ENCODE measurements at regions not wholly inside any gene's neighbourhood (a gene's known extent, or its start where the extent isn't known, plus 50 kb on each side); places are given as distances from the start of the nearest gene placed in this dataset.

GRCh38 chr4:151988591-151988990, 227.8 kb upstream of the GATB start:
- TF ChIP-seq CTCF (IDR thresholded peaks at IDR 0.05) = no peak
- TF ChIP-seq POLR2A (IDR thresholded peaks at IDR 0.05) = no peak
- Histone ChIP-seq H3K4me3 (no peak overlapping the region), H3K4me1 (no peaks in the 10 kb centered on the region), H3K9me3 (no peaks in the 10 kb centered on the region), H3K36me3 (no peaks in the 10 kb centered on the region), H3K27ac (no peak overlapping the region), H3K27me3 (no peaks in the 10 kb centered on the region)
- intact Hi-C loops (cut with DNase I) = no loop called here
- no peak for DNase-seq
- WGBS, 2 donors = 83 to 88% methylated on average over 1 to 2 of the region's 2 CpGs

GRCh38 chr4:151987606-151988005, 226.8 kb upstream of the GATB start:
- Histone ChIP-seq H3K27ac (no peak overlapping the region), H3K4me3 (no peak overlapping the region), H3K4me1 (no peaks in the 10 kb centered on the region), H3K36me3 (no peaks in the 10 kb centered on the region), H3K9me3 (no peaks in the 10 kb centered on the region), H3K27me3 (no peaks in the 10 kb centered on the region)
- intact Hi-C loops (cut with DNase I) = no loop called here
- 69 to 85% methylated on average over 3 to 4 of the region's 4 CpGs for WGBS, 2 donors
- no peak for DNase-seq
- TF ChIP-seq CTCF (IDR thresholded peaks at IDR 0.05) (no peak), POLR2A (IDR thresholded peaks at IDR 0.05) (no peak)

GRCh38 chr4:151983854-151984253, 223.0 kb upstream of the GATB start:
- no peak for TF ChIP-seq POLR2A (IDR thresholded peaks at IDR 0.05)
- no peak for TF ChIP-seq CTCF (IDR thresholded peaks at IDR 0.05)
- WGBS, 2 donors = 46 to 57% methylated on average over 3 of the region's 3 CpGs

GRCh38 chr4:151979819-151980218, 219.0 kb upstream of the GATB start:
- Histone ChIP-seq H3K27ac (no peak overlapping the region), H3K9me3 (peaks cover 0 to 13% (median 13%) of the 10 kb centered on the region in 3 donors), H3K4me1 (no peaks in the 10 kb centered on the region), H3K27me3 (no peaks in the 10 kb centered on the region), H3K4me3 (no peak overlapping the region), H3K36me3 (no peaks in the 10 kb centered on the region)
- intact Hi-C loops (cut with DNase I) = no loop called here
- 88 to 95% methylated on average over 4 of the region's 4 CpGs for WGBS, 2 donors
- TF ChIP-seq CTCF (IDR thresholded peaks at IDR 0.05) (no peak), POLR2A (IDR thresholded peaks at IDR 0.05) (no peak)
- no peak for DNase-seq

More at GRCh38 chr4:151983854-151984253, 223.0 kb upstream of the GATB start:
- DNase-seq = no peak
- Histone ChIP-seq H3K9me3 (no peaks in the 10 kb centered on the region), H3K36me3 (no peaks in the 10 kb centered on the region), H3K27me3 (no peaks in the 10 kb centered on the region), H3K4me1 (no peaks in the 10 kb centered on the region), H3K27ac (no peak overlapping the region), H3K4me3 (no peak overlapping the region)
- intact Hi-C loops (cut with DNase I) = no loop called here

GRCh38 chr4:151968643-151969042, 207.8 kb upstream of the GATB start:
- 67 to 83% methylated on average over 6 of the region's 6 CpGs for WGBS, 2 donors
- no peak overlapping the region for H3K27ac ChIP-seq
- DNase-seq = no peak
- H3K4me3 ChIP-seq = no peak overlapping the region
- no peaks in the 10 kb centered on the region for H3K4me1 ChIP-seq
- H3K9me3 ChIP-seq = no peaks in the 10 kb centered on the region
- TF ChIP-seq CTCF (IDR thresholded peaks at IDR 0.05) (no peak), POLR2A (IDR thresholded peaks at IDR 0.05) (no peak)
- H3K36me3 ChIP-seq = no peaks in the 10 kb centered on the region
- H3K27me3 ChIP-seq = no peaks in the 10 kb centered on the region
- intact Hi-C loops (cut with DNase I) = no loop called here

Measured in esophagus squamous epithelium (tissue), 5 donors.